NCI-H526 treated with DMSO at 0.1 percent for 48 hours (cell line): ENCODE measurements at regions not wholly inside any gene's neighbourhood (a gene's known extent, or its start where the extent isn't known, plus 50 kb on each side); places are given as distances from the start of the nearest gene placed in this dataset.
"Not testable (repeated sequence)": the region's sequence is repeated elsewhere in the genome, so short reads cannot be mapped to it uniquely, and the experiment has no call there.

Source experiments
- DNase-seq: peaks from one replicate; lab custom pipeline; 2025; lab: John Stamatoyannopoulos, UW

- no peak for DNase-seq
These were observed 366.7 kb upstream of the SGO1 start for GRCh38 chr3:20552605-20553275.

GRCh38 chr3:20547361-20548269 is 361.6 kb upstream of the SGO1 start:
- DNase-seq = not testable (repeated sequence)

- DNase-seq = no peak
These were observed 360.6 kb upstream of the SGO1 start for GRCh38 chr3:20546636-20547035.

- DNase-seq = no peak
These were observed 357.7 kb upstream of the SGO1 start for GRCh38 chr3:20543535-20544226.

DNA sequence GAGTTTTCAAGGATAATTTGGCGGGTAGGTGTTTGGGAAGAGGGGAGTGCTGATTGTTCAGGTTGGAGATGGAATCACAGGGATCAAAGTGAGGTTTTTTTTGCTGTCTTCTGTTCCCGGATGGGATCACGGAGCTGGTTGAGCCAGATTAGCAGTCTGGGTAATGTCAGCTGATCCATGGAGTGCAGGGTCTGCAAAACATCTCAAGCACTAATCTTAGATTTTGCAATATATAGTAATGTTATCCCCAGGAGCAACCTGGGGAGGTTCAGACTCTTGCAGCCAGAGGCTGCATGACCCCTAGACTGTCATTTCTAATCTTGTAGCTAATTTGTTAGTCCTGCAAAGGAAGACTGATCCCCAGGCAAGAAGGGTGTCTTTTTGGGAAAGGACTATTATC is 354.1 kb upstream of the SGO1 start:
- no peak for DNase-seq

GRCh38 chr3:20539666-20540065 is 353.7 kb upstream of the SGO1 start:
- no peak for DNase-seq

DNA sequence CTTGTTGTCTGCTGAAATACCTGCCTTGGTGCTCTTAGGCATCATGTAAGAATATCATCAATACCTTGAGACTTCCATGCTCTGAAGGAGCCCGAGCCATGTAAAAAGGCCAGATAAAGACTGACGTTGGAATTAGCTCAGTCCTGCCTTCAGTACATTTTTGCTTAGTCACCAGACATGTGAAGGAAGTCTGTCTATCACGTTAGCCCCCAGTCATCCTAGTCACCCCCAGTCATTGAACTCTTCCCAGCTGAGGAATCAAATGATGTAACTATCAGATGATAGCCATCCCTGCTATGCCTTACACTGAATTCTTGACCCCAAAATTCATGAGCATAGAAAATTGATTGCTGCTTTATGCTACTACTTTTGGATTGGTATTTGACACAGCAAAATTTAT is 351.2 kb upstream of the SGO1 start:
- no peak for DNase-seq

DNA sequence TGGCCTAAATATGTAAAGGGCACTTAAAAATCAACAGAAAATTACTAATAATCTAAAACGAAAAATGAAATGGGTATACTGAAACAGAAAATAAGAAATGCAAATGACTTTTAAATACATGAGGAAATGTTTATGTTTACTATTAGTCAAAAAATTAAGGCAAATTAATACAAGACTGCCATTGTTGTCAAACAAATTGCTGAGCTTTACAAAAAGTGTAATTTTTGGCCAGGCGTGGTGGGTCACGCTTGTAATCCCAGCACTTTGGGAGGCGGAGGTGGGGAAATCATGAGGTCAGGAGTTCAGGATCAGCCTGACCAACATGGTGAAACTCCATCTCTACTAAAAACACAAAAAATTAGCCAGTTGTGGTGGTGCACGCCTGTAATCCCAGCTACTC is 343.9 kb upstream of the SGO1 start:
- DNase-seq = no peak

- DNase-seq = no peak
These were observed 342.3 kb upstream of the SGO1 start for GRCh38 chr3:20528180-20528770.

GRCh38 chr3:20527368-20527767 is 341.4 kb upstream of the SGO1 start:
- no peak for DNase-seq

DNA sequence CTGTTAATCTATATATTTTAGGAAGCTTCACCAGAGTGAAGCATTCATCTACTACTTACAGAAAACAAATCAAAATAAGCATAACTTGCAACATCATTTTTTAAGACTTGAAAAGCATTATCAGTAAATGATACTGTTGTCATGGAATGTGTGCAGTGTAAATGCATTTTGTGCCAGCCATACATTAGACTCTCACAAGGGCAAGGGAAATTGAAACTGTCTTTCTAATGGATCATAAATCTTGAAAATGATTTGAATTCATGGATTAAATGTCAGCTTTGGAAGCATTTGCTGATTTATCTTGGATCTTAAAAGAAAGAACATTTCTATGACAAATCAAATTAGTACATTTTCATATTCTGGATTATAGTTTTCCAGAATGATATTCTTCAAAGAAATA is 338.3 kb upstream of the SGO1 start:
- no peak for DNase-seq

DNA sequence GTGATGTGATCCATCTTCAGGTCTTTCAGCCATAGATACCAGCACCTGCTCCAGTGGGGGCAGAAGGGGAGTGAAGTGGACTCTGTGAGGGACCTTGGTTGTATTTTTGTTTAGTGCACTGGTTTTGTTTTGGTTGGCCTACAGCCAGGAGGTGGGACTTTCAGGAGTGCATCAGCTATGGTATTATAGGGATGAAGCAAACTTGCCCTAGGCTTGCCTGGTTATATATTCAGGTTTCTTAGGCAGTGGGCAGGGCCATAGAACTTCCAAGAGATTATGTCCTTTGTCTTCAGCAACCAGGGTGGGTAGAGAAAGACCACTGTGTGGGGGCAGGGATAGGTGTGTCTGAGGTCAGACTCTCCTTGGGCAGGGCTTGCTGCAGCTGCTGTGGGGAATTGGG is 337.3 kb upstream of the SGO1 start:
- no peak for DNase-seq

DNA sequence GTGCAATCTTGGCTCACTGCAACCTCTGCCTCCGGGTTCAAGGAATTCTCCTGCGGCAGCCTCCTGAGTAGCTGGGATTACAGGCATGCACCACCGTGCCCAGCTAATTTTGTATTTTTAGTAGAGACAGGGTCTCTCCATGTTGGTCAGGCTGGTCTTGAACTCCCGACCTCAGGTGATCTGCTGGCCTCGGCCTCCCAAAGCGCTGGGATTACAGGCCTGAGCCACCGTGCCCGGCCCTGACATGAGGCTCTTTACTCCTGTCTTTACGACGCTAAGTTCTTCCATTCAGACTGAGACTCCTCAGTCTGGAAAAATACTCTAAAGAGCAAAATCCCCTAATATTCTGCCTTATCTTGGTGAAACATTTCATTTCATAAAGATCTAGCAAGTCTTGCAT is 331.3 kb upstream of the SGO1 start:
- not testable (repeated sequence) for DNase-seq

DNA sequence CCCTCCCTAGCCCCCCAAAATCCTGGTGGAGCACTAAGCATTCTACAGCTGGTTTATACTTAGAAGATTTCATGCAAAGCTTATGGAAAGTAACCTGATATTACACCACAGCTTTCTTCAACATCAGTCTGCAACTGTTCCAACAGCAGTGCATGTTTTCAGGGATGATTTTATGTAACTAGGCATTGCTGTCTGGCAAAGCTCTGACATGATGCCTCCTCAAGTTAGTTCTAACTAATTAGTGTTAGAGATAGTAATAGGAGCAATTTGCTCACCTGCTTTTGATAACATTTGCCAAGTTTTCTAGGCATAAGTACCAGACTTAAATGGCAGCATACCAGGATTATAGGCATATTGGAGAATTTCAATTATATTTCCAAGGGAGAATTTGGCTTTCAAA is 330.3 kb upstream of the SGO1 start:
- DNase-seq = peak; percentile 37

GRCh38 chr3:20515834-20516233 is 329.8 kb upstream of the SGO1 start:
- DNase-seq = no peak

- peak; percentile 90 for DNase-seq
These were observed 326.0 kb upstream of the SGO1 start for GRCh38 chr3:20511863-20512505.

DNA sequence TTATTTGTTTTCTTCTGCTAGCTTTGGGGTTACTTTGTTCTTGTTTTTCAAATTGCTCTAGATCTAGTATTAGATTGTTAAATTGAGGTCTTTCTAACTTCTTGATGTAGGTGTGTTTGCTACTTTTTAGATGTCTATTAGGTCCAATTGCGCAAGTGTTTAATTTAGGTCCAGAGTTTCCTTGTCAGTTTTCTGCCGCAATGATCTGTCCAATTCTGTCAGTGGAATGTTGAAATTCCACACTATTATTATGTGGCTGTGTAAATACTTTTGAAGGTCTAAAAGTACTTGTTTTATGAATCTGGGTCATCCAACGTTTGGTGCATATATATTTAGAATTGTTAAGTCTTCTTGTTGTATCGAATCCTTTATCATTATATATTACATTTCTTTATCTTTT is 324.4 kb upstream of the SGO1 start:
- DNase-seq = no peak

- no peak for DNase-seq
These were observed 317.5 kb upstream of the SGO1 start for GRCh38 chr3:20503394-20504082.

DNA sequence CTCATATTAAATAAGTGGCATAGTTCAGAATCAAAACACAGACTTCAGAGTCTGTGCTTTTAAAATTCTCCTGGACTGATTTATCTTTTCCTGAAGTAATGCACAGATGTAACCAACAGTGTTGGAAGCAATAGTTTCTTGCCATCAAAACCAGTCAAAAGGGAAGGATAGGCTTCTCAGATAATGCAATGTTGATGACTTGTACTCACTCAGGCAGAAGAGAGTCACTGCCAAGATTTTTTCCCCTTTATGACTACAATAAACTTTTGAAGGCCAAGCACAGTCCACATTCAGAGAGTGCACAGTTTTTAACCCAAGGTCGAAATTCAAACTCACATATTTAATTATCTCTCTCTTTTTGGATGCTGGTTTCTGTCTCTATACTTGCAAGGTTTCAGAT is 305.0 kb upstream of the SGO1 start:
- DNase-seq = no peak

DNA sequence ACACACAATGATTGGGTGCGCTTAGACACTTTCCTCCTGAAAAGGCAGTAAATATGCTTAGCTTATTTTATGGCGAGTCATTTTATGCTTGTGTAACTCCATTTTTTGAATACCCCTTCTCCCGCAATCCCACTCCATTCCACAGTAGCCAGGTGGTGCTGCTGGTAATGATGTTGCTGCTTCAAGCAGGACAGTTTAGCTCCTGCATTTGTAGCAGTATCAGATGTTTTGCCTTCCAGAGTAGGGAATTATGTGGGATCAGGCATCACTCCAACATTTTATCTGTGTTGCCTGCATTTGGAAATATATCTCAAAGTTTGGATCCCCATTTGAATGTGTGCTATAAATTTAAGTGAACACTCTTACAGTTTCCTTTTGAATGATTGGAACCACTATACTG is 302.1 kb upstream of the SGO1 start:
- no peak for DNase-seq

- DNase-seq = no peak
These were observed 298.1 kb upstream of the SGO1 start for GRCh38 chr3:20484126-20484525.
